NCI-H1092 (cell line): ENCODE measurements at regions not wholly inside any gene's neighbourhood (a gene's known extent, or its start where the extent isn't known, plus 50 kb on each side); places are given as distances from the start of the nearest gene placed in this dataset.

ENCODE experiments used
- DNase-seq: peaks from one replicate; lab custom pipeline; 2025; lab: John Stamatoyannopoulos, UW

GRCh38 chr10:85545874-85546273, 820.7 kb downstream of the GRID1 start:
- DNase-seq, result peak; percentile 24

DNA sequence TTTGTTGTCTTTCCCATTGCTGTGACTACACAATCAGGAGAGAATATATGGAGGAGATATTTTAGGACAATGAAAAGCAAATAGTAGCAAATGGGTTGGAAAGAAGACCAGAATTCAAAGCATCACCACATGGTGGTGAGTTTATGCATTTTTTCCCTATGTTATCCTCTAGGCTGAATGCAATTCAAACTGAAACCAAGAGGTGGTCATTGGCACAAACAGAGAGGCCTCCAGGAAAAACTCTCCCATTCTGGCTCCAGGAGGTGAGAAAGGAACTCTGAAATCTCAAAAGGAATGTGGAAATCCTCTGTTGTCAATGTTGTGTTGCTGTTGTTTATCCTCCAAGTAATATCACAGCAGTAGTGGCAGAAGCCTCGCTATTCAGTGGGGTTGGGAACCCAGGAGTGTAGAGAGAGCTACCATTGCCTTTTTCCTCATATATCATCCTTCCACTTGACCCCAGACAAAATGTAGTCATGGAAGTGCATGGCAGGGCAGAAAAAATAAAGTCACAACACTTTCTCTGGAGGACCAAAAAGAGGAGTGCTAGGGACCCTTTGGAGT, 819.1 kb downstream of the GRID1 start:
- DNase-seq, result no peak

GRCh38 chr10:85548034-85548433, 818.6 kb downstream of the GRID1 start:
- no peak for DNase-seq
